A549 (cell line): ENCODE measurements at regions not wholly inside any gene's neighbourhood (a gene's known extent, or its start where the extent isn't known, plus 50 kb on each side); places are given as distances from the start of the nearest gene placed in this dataset.

Experiments used
- ATAC-seq, 2 experiments: fragments of 200-7000 bp in 1 of 2; fragments of >200 bp in 1 of 2; cut with Nextera tagmentation in 1 of 2; cut with Tn5 transposase in 1 of 2; 3 replicates each; pipeline versions ENCODE4 v1.8.0 to v1.9.1; 2018 to 2020; ENCODE audit warnings: mild to moderate bottlenecking in 1 of 2, moderate library complexity in 1 of 2
- CTCF ChIA-PET: fragments of 300-600 bp; sonication (Branson Sonifier 250); formaldehyde crosslinking; extraction: SDS; loops from one replicate; lab custom pipeline; 2021; ENCODE audit warnings: antibody characterized with exemption, inconsistent platforms; lab: Yijun Ruan, JAX
- POLR2A ChIA-PET: fragments of 350-600 bp; formaldehyde crosslinking; extraction: SDS; loops from one replicate; lab custom pipeline; 2021; ENCODE audit warnings: antibody characterized with exemption, inconsistent platforms; lab: Yijun Ruan, JAX
- DNase-seq, 2 experiments: peaks; one replicate each; pipeline versions ENCODE4 v3.0.0 to v3.0.0-alpha.2; 2011 to 2016; ENCODE audit warnings: low read depth in 1 of 2, low spot score in 1 of 2
- FAIRE-seq: peaks from 2 replicates; lab custom pipeline; 2011; peaks lifted over from hg19 to GRCh38; lab: Jason Lieb, UNC
- H3K27ac ChIP-seq, 2 experiments: fragments of >200 bp; sonication (Bioruptor Twin); formaldehyde crosslinking; 3 replicates each; pipeline ENCODE4 v1.5.1; 2016 to 2017
- H3K4me1 ChIP-seq: fragments of >200 bp; sonication (Bioruptor Twin); formaldehyde crosslinking; 3 replicates; pipeline ENCODE4 v1.6.1; 2016
- H3K4me2 ChIP-seq: fragments of >200 bp; sonication (Bioruptor Twin); formaldehyde crosslinking; 3 replicates; pipeline ENCODE4 v1.6.1; 2016
- H3K4me3 ChIP-seq: fragments of >200 bp; sonication (Bioruptor Twin); formaldehyde crosslinking; 3 replicates; pipeline ENCODE4 v1.5.1; 2016
- H3K9me3 ChIP-seq: fragments of >200 bp; sonication (Bioruptor Twin); formaldehyde crosslinking; 3 replicates; pipeline ENCODE4 v1.6.1; 2016
- CBX2 ChIP-seq: fragments of 200-600 bp; sonication (generic); IDR thresholded peaks from 2 replicates; pipeline ENCODE4 v1.6.1; 2016; ENCODE audit warnings: low read depth, mild to moderate bottlenecking, borderline replicate concordance
- CBX8 ChIP-seq: fragments of 200-600 bp; sonication (generic); IDR thresholded peaks from 2 replicates; pipeline ENCODE4 v1.6.1; 2016
- CHD2 ChIP-seq: fragments of 150-350 bp; IDR thresholded peaks from 2 replicates; pipeline ENCODE4 v1.6.1; 2014; ENCODE audit warnings: low read length; ENCODE audit not compliant: partially characterized antibody
- CHD4 ChIP-seq: fragments of 200-600 bp; sonication (generic); IDR thresholded peaks from 2 replicates; pipeline ENCODE4 v1.6.1; 2016; ENCODE audit warnings: antibody characterized with exemption, mild to moderate bottlenecking, borderline replicate concordance
- ELK1 ChIP-seq: fragments of 150-350 bp; IDR thresholded peaks from 2 replicates; pipeline ENCODE4 v1.6.1; 2014; ENCODE audit warnings: low read depth, mild to moderate bottlenecking, low read length
- FOSB ChIP-seq: fragments of 250-450 bp; sonication (Bioruptor Pico); IDR thresholded peaks from 2 replicates; pipeline ENCODE4 v1.5.0; 2020; ENCODE audit warnings: mild to moderate bottlenecking, moderate library complexity
- FOSL2 ChIP-seq, 2 experiments: fragments of 450-650 bp in 1 of 2; fragments of >200 bp in 1 of 2; sonication (Bioruptor Twin) in 1 of 2; formaldehyde crosslinking; IDR thresholded peaks; 2 replicates each; pipeline versions ENCODE4 v1.5.0 to v1.6.1; 2016 to 2020; ENCODE audit warnings: mild to moderate bottlenecking in 1 of 2, moderate library complexity in 1 of 2
- HDAC2 ChIP-seq: fragments of 200-600 bp; sonication (generic); IDR thresholded peaks from 2 replicates; pipeline ENCODE4 v1.6.1; 2016
- HEYL ChIP-seq: fragments of 250-450 bp; sonication (Bioruptor Pico); IDR thresholded peaks from 2 replicates; pipeline ENCODE4 v1.8.0; 2021; ENCODE audit warnings: mild to moderate bottlenecking, moderate library complexity
- JUNB ChIP-seq: fragments of >200 bp; sonication (Bioruptor Twin); formaldehyde crosslinking; IDR thresholded peaks from 2 replicates; pipeline ENCODE4 v1.6.1; 2016
- KDM1A ChIP-seq: fragments of 200-600 bp; sonication (generic); IDR thresholded peaks from 2 replicates; pipeline ENCODE4 v1.6.1; 2016; ENCODE audit warnings: low read depth, mild to moderate bottlenecking
- KDM5A ChIP-seq: fragments of 200-600 bp; sonication (generic); IDR thresholded peaks from 2 replicates; pipeline ENCODE4 v1.6.1; 2016; ENCODE audit warnings: antibody characterized with exemption, mild to moderate bottlenecking
- MAFK ChIP-seq: fragments of 450-650 bp; IDR thresholded peaks from 2 replicates; pipeline ENCODE4 v1.6.1; 2014; ENCODE audit not compliant: partially characterized antibody
- NFE2L2 ChIP-seq: fragments of 150-350 bp; conservative IDR thresholded peaks from 2 replicates; pipeline ENCODE4 v1.6.1; 2014; ENCODE audit warnings: low read length
- POLR2AphosphoS2 ChIP-seq: conservative IDR thresholded peaks from 2 replicates; pipeline ENCODE4 v1.6.1; 2012; ENCODE audit warnings: low read length, improper control_type of control experiment, inconsistent platforms
- RAD21 ChIP-seq, 2 experiments: fragments of >200 bp in 1 of 2; sonication (Bioruptor Twin) in 1 of 2; formaldehyde crosslinking in 1 of 2; IDR thresholded peaks in 1 of 2; conservative IDR thresholded peaks in 1 of 2; 2 replicates in 1 of 2; 3 replicates in 1 of 2; pipeline ENCODE4 v1.6.1; 2012 to 2018; ENCODE audit warnings: inconsistent platforms in 1 of 2
- RARB ChIP-seq: fragments of 250-450 bp; sonication (Bioruptor Pico); IDR thresholded peaks from 2 replicates; pipeline ENCODE4 v1.8.0; 2021; ENCODE audit warnings: mild to moderate bottlenecking, moderate library complexity
- REST ChIP-seq: fragments of 200-600 bp; sonication (generic); IDR thresholded peaks from 2 replicates; pipeline ENCODE4 v1.6.1; 2016; ENCODE audit warnings: antibody characterized with exemption, mild to moderate bottlenecking, moderate library complexity
- RFX5 ChIP-seq: fragments of 450-650 bp; IDR thresholded peaks from 2 replicates; pipeline ENCODE4 v1.7.1; 2014; ENCODE audit warnings: antibody characterized with exemption, mild to moderate bottlenecking, moderate library complexity
- SREBF2 ChIP-seq: fragments of 450-650 bp; IDR thresholded peaks from 2 replicates; pipeline ENCODE4 v1.6.1; 2014; ENCODE audit warnings: mild to moderate bottlenecking, moderate library complexity
- ZC3H11A ChIP-seq: fragments of 450-650 bp; IDR thresholded peaks from 2 replicates; pipeline ENCODE4 v1.6.1; 2014; ENCODE audit warnings: antibody characterized with exemption, mild to moderate bottlenecking
- ZFP36 ChIP-seq: fragments of 450-650 bp; IDR thresholded peaks from 2 replicates; pipeline ENCODE4 v1.6.1; 2014; ENCODE audit warnings: borderline replicate concordance; ENCODE audit not compliant: partially characterized antibody
- ZNF302 ChIP-seq: fragments of 250-450 bp; sonication (Bioruptor Pico); IDR thresholded peaks from 2 replicates; pipeline ENCODE4 v1.9.0; 2021; ENCODE audit warnings: inconsistent platforms, mild to moderate bottlenecking, moderate library complexity
- ZSCAN20 ChIP-seq: fragments of 250-450 bp; sonication (Bioruptor Pico); IDR thresholded peaks from 2 replicates; pipeline ENCODE4 v1.8.0; 2022; ENCODE audit warnings: mild to moderate bottlenecking, moderate library complexity
- WGBS: methylation state at CpG from one replicate; pipeline ENCODE4 v1.1.6; 2017; ENCODE audit errors: missing lambda C conversion rate; 5-methylcytosine and 5-hydroxymethylcytosine counted together

GRCh38 chr17:12316021-12316420 lies 295.3 kb downstream of the MAP2K4 start:
- Histone ChIP-seq H3K4me3 (no peak overlapping the region), H3K4me2 (no peak overlapping the region), H3K4me1 (peaks cover 5% of the 10 kb centered on the region), H3K9me3 (peaks cover 20% of the 10 kb centered on the region), H3K27ac (no peak overlapping the region)
- CTCF ChIA-PET: no interaction called here
- no peak for FAIRE-seq
- TF ChIP-seq HDAC2 (no peak), CBX8 (no peak), ELK1 (no peak), POLR2AphosphoS2 (no peak), CHD4 (no peak), FOSB (CRISPR knock-in tag) (no peak), ZC3H11A (no peak), HEYL (CRISPR knock-in tag) (no peak)
- POLR2A ChIA-PET: no interaction called here
- 11% methylated on average over 1 of the region's 1 CpG for WGBS
- peak in 1 of 2 experiments; percentile 8 for DNase-seq
- no peak for ATAC-seq

- WGBS: 49% methylated on average over 9 of the region's 9 CpGs
- H3K4me2 ChIP-seq: no peak overlapping the region
- peaks cover 3% of the 10 kb centered on the region for H3K9me3 ChIP-seq
- no peak overlapping the region for H3K4me3 ChIP-seq
- peaks cover 5% of the 10 kb centered on the region for H3K4me1 ChIP-seq
- no peak for TF ChIP-seq MAFK
- no peak overlapping the region for H3K27ac ChIP-seq
- FAIRE-seq (no peak), ATAC-seq (no peak), DNase-seq (no peak)
- POLR2A ChIA-PET: no interaction called here
- CTCF ChIA-PET: no interaction called here
Measured at GRCh38 chr17:12318571-12319266, 298.0 kb downstream of the MAP2K4 start.

GRCh38 chr17:12320286-12320685 lies 299.6 kb downstream of the MAP2K4 start:
- Histone ChIP-seq H3K4me2 (0 out of 3 replicates have a peak overlapping the region, but pooled peaks have one; percentile 17), H3K27ac (no peak overlapping the region), H3K4me1 (peaks cover 5% of the 10 kb centered on the region), H3K4me3 (no peak overlapping the region)
- DNase-seq (peak in 1 of 2 experiments; percentile 31), ATAC-seq (peak; percentile 66; a peak in 5 of 6 replicates)
- CTCF ChIA-PET: no interaction called here
- POLR2A ChIA-PET: no interaction called here
- 23% methylated on average over 4 of the region's 4 CpGs for WGBS
- TF ChIP-seq FOSL2 (IDR thresholded peaks at IDR 0.05): no peak
- TF ChIP-seq FOSL2 (CRISPR knock-in tag; IDR thresholded peaks at IDR 0.05): peak; percentile 41; the same call in 1 of the 2 replicates
- TF ChIP-seq RARB (CRISPR knock-in tag): no peak
- TF ChIP-seq, all 56 proteins: peak for 1
- H3K9me3 ChIP-seq: no peaks in the 10 kb centered on the region
- FAIRE-seq: no peak

- WGBS: 0% methylated on average over 2 of the region's 2 CpGs
- ChIA-PET POLR2A (no interaction called here), CTCF (no interaction called here)
- ATAC-seq: no peak
- Histone ChIP-seq H3K4me1 (no peaks in the 10 kb centered on the region), H3K4me2 (no peak overlapping the region), H3K27ac (no peak overlapping the region), H3K9me3 (peaks cover 40% of the 10 kb centered on the region), H3K4me3 (no peak overlapping the region)
- peak; percentile 7 for FAIRE-seq
- no peak for DNase-seq
- no peak for TF ChIP-seq ZNF302 (CRISPR knock-in tag)
- TF ChIP-seq KDM1A: no peak
- TF ChIP-seq KDM5A: no peak
- TF ChIP-seq HDAC2: no peak
- TF ChIP-seq RAD21 (conservative IDR thresholded peaks at IDR 0.05 in 1 of 2, IDR thresholded peaks at IDR 0.05 in 1 of 2): no peak
- no peak for TF ChIP-seq CHD2
- TF ChIP-seq CBX2: no peak
- no peak for TF ChIP-seq CHD4
- no peak for TF ChIP-seq ELK1
- no peak for TF ChIP-seq ZSCAN20 (CRISPR knock-in tag)
- TF ChIP-seq RFX5: no peak
- no peak for TF ChIP-seq ZFP36
- no peak for TF ChIP-seq HEYL (CRISPR knock-in tag)
- no peak for TF ChIP-seq JUNB
- TF ChIP-seq REST: no peak
- no peak for TF ChIP-seq SREBF2
- no peak for TF ChIP-seq NFE2L2
- TF ChIP-seq CBX8: no peak
Measured at GRCh38 chr17:12328204-12328603, 307.5 kb downstream of the MAP2K4 start.
